ENCODE measurements at regions not wholly inside any gene's neighbourhood (a gene's known extent, or its start where the extent isn't known, plus 50 kb on each side); places are given as distances from the start of the nearest gene placed in this dataset.
A peak's percentile ranks its signal among the peaks of the same experiment; 100 is the strongest.

DNA sequence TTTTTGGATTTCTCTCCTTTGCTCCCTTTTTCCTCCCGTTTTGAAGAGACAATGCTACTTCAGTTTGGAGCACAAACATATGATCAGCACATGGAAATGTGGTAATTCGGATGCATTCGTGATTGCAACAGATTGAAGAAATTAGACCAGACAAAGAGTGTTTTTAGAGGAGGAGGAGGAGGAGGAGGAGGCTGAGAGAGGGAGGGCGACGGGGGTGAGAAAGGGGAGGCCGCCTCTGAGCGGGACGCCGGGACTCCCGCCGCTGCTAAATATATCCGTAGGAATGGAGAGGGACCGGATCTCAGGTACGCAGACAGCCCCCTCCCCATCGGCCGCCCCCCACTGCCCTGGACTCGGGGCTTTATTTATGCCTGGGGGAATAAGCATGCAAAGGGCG, 179.3 kb downstream of the SEC14L1 start:
- H3K36me3 ChIP-seq: no peaks in the 10 kb centered on the region
- no peaks in the 10 kb centered on the region for H3K27me3 ChIP-seq
- H3K4me1 ChIP-seq: peaks cover 26% of the 10 kb centered on the region
- no peaks in the 10 kb centered on the region for H3K9me3 ChIP-seq (replicated peaks)
- H3K4me3 ChIP-seq: peak overlapping the region; percentile 60
- DNase-seq: peak in 1 of 2 experiments; percentile 42
- H3K27ac ChIP-seq: peak overlapping the region; percentile 38; the same call in 1 of the 2 replicates

GRCh38 chr17:77320485-77321256, 179.9 kb downstream of the SEC14L1 start:
- H3K27ac ChIP-seq: peak overlapping the region; percentile 38
- no peaks in the 10 kb centered on the region for H3K36me3 ChIP-seq
- no peaks in the 10 kb centered on the region for H3K9me3 ChIP-seq (replicated peaks)
- no peaks in the 10 kb centered on the region for H3K27me3 ChIP-seq
- H3K4me3 ChIP-seq: peak overlapping the region; percentile 60
- peaks cover 26% of the 10 kb centered on the region for H3K4me1 ChIP-seq
- peak; percentile 60 to 65 for DNase-seq

DNA sequence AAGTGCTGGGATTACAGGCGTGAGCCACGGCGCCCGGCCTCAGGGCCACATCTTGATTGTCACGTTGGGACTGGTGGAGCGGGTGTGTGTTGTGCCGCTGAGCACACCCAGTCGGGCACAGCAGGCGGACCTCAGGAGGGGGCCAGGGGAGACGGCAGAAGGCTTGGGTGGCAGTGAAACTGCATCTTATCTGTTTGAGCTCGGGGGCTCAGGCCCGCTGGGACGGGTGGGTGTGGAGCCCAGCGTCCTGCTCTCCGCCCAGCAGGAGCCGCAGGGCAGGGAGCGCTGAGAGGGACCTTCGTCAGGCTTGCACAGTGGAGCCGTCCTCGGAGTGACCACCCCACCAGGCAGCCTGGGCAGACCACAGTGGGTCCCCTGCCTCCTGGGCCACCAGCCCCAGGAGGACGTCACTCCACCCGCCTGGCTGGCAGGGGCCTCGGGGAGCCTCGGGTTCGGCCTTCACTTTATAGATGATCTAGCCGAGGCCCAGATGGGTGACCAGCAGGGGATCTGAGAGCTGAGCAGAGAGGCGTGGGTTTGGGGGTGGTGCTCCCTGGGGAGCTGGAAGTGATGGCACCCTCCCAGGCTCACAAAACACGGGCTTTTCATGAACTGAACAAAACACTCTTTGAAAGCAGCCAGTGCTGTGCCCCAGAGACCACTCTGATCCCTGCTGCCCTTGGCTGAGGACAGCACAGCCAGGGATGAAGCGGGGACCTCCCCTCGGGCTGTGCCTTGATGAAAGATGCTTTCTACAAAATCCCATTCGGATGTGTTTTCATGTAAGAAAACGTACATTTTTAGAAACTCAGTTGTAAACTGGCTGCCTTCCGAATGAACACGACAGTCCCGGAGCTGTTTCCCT, 181.1 kb downstream of the SEC14L1 start:
- no peak for DNase-seq
- no peaks in the 10 kb centered on the region for H3K27me3 ChIP-seq
- no peak overlapping the region for H3K4me3 ChIP-seq
- H3K36me3 ChIP-seq: no peaks in the 10 kb centered on the region
- H3K9me3 ChIP-seq (replicated peaks): no peaks in the 10 kb centered on the region
- no peak overlapping the region; the same call in 1 of the 2 replicates for H3K27ac ChIP-seq
- peaks cover 26% of the 10 kb centered on the region for H3K4me1 ChIP-seq

GRCh38 chr17:77322514-77323412, 182.0 kb downstream of the SEC14L1 start:
- peaks cover 26% of the 10 kb centered on the region for H3K4me1 ChIP-seq
- no peaks in the 10 kb centered on the region for H3K36me3 ChIP-seq
- H3K4me3 ChIP-seq: peak overlapping the region; percentile 42
- DNase-seq: peak; percentile 90 to 93
- peak overlapping the region; percentile 75 for H3K27ac ChIP-seq
- no peaks in the 10 kb centered on the region for H3K27me3 ChIP-seq
- H3K9me3 ChIP-seq (replicated peaks): no peaks in the 10 kb centered on the region

DNA sequence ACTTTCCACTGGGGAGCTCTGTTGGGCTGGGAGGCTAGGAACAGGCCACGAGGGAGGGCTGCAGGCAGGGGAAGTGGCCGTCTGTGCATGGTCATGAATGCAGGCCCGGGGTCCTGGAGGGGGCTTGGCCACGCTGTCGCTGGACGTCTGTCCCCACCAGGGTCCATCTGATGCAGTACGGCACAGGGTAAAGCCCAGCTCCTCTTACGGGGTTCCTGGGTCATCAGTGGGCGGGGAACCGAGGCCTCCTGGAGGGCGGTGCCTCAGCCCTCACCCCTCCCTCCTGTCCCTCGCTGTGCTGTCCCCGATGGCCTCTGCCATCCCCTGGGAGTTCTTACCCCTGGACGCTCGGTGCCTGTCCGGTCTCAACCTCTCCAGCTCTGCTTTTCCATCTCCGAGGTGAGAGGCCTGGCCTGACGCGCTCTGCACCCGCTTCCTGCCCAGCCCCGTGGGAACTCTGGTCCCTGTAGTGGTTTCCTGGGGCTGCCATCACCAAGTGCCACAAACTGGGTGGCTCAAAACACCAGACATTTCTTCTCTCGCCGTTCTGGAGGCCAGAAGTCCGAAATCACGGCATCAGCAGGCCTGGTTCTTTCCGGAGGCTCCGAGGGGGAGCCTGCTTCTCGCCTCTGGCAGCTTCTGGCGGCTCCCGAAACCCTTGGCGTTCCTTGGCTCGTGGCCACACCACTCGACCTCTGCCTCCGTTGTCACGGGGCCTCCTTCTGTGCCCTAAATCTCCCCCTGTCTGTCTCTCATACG, 182.8 kb downstream of the SEC14L1 start:
- H3K27me3 ChIP-seq: no peaks in the 10 kb centered on the region
- peaks cover 26% of the 10 kb centered on the region for H3K4me1 ChIP-seq
- DNase-seq: peak in 1 of 2 experiments; percentile 49
- H3K36me3 ChIP-seq: no peaks in the 10 kb centered on the region
- H3K4me3 ChIP-seq: peak overlapping the region; percentile 42
- no peaks in the 10 kb centered on the region for H3K9me3 ChIP-seq (replicated peaks)
- H3K27ac ChIP-seq: peak overlapping the region; percentile 75

GRCh38 chr17:77324227-77324626, 183.5 kb downstream of the SEC14L1 start:
- no peaks in the 10 kb centered on the region for H3K9me3 ChIP-seq (replicated peaks)
- no peaks in the 10 kb centered on the region for H3K36me3 ChIP-seq
- H3K4me1 ChIP-seq: peaks cover 22% of the 10 kb centered on the region
- no peak overlapping the region; the same call in 1 of the 2 replicates for H3K27ac ChIP-seq
- H3K4me3 ChIP-seq: no peak overlapping the region
- DNase-seq: no peak
- no peaks in the 10 kb centered on the region for H3K27me3 ChIP-seq

- Histone ChIP-seq H3K4me1 (peaks cover 22% of the 10 kb centered on the region), H3K4me3 (no peak overlapping the region), H3K27me3 (no peaks in the 10 kb centered on the region), H3K36me3 (no peaks in the 10 kb centered on the region), H3K9me3 (replicated peaks) (no peaks in the 10 kb centered on the region), H3K27ac (no peak overlapping the region)
- no peak for DNase-seq
Observed at GRCh38 chr17:77325577-77326075, 184.9 kb downstream of the SEC14L1 start.

GRCh38 chr17:77326076-77326591, 185.4 kb downstream of the SEC14L1 start:
- H3K4me3 ChIP-seq: no peak overlapping the region
- no peaks in the 10 kb centered on the region for H3K36me3 ChIP-seq
- peaks cover 19% of the 10 kb centered on the region for H3K4me1 ChIP-seq
- H3K27ac ChIP-seq: no peak overlapping the region
- no peaks in the 10 kb centered on the region for H3K9me3 ChIP-seq (replicated peaks)
- no peaks in the 10 kb centered on the region for H3K27me3 ChIP-seq
- no peak for DNase-seq

DNA sequence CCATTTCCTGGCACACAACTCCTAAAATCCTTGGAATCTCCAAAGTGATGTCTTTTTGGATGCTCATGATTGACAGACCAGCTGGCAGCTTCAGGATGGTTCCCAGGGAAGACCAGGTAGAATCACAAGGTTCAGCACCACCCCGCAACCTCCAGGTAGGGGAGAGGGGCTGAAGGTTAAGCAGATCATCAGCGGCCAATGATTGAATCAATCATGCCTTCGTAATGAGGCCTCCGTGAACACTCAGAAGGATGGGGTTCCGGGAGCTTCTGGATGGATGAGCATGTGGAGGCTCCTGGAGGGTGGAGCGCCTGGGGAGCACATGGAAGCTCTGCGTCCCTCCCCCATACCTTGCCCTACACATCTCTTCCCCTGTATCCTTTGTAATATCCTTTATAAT, 185.9 kb downstream of the SEC14L1 start:
- DNase-seq: no peak
- Histone ChIP-seq H3K4me3 (no peak overlapping the region), H3K27ac (no peak overlapping the region), H3K27me3 (no peaks in the 10 kb centered on the region), H3K4me1 (peaks cover 20% of the 10 kb centered on the region), H3K9me3 (replicated peaks) (no peaks in the 10 kb centered on the region), H3K36me3 (no peaks in the 10 kb centered on the region)

- H3K4me3 ChIP-seq: no peak overlapping the region
- no peak overlapping the region for H3K27ac ChIP-seq
- peaks cover 24% of the 10 kb centered on the region for H3K4me1 ChIP-seq
- DNase-seq: no peak
- no peaks in the 10 kb centered on the region for H3K9me3 ChIP-seq (replicated peaks)
- no peaks in the 10 kb centered on the region for H3K27me3 ChIP-seq
- no peaks in the 10 kb centered on the region for H3K36me3 ChIP-seq
Observed at GRCh38 chr17:77327181-77327565, 186.4 kb downstream of the SEC14L1 start.

- H3K4me1 ChIP-seq: peaks cover 24% of the 10 kb centered on the region
- peak in 1 of 2 experiments; percentile 34 for DNase-seq
- no peaks in the 10 kb centered on the region for H3K36me3 ChIP-seq
- H3K9me3 ChIP-seq (replicated peaks): no peaks in the 10 kb centered on the region
- no peaks in the 10 kb centered on the region for H3K27me3 ChIP-seq
- H3K4me3 ChIP-seq: no peak overlapping the region
- H3K27ac ChIP-seq: no peak overlapping the region
Observed at GRCh38 chr17:77327566-77328464, 187.0 kb downstream of the SEC14L1 start.

DNA sequence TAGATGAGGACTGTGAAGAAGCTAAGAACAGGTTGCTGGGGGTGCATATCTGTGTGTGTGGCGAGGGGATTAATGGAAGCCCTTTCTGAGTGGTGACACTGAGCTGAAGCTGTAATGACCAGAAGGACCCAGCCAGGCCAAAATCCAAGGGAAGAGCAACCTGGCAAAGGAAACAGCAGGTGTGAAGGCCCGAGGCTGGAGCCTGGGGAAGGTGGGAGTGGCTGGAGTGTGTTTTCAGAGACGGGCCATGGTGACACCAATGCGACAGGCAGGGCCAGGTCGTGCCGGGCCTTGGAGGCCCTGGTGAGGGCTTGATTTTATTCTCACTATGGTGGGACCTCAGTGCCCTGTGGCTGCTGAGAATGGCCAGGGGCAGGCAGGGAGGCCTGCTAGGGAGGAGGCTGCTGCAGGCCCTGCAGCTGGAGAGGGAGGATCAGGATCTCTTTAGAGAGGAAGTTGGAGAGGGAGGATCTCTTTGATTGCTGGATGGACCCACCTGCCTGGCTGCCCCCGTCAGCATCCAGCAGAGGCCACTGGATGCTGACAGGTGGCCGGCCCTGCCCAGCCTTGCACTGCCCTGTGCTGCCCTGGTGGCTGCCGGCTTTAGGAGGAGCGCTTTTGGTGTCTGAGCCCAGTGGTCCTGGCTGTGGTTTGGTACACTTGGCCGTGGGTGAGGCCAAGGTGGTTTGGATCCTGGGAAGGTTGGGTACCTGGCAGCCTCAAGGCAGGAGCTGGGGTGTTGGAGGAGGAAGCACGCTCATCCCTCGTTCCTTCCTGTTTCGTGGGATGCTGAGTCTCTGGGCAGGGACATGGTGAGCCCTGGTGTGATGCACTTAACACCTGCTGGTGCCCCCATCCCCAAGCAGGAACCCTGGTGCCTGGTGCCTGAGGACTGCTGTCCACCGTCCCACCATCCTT, 188.3 kb downstream of the SEC14L1 start:
- DNase-seq: no peak
- Histone ChIP-seq H3K9me3 (replicated peaks) (no peaks in the 10 kb centered on the region), H3K4me1 (peaks cover 24% of the 10 kb centered on the region)

More for the DNA sequence above, 188.3 kb downstream of the SEC14L1 start:
- no peak overlapping the region for H3K4me3 ChIP-seq
- no peaks in the 10 kb centered on the region for H3K27me3 ChIP-seq
- H3K36me3 ChIP-seq: no peaks in the 10 kb centered on the region
- H3K27ac ChIP-seq: no peak overlapping the region
